A673 (cell line): ENCODE measurements at regions not wholly inside any gene's neighbourhood (a gene's known extent, or its start where the extent isn't known, plus 50 kb on each side); places are given as distances from the start of the nearest gene placed in this dataset.
A peak's percentile ranks its signal among the peaks of the same experiment; 100 is the strongest.

Experiments
- BruUV-seq: library from RNA; stranded (reverse); fragments of 400-500 nt; replicated peaks from 2 replicates; lab custom pipeline; 2021; lab: Mats Ljungman, UMichigan
- CTCF ChIA-PET: fragments of 300-600 bp; sonication (Branson Sonifier 250); formaldehyde crosslinking; loops from one replicate; lab custom pipeline; 2022; ENCODE audit warnings: antibody characterized with exemption; lab: Charles Lee
- POLR2A ChIA-PET: fragments of 300-600 bp; sonication (Branson Sonifier 250); formaldehyde crosslinking; loops from one replicate; lab custom pipeline; 2022; ENCODE audit warnings: antibody characterized with exemption; ENCODE audit not compliant: low non-redundant PET; lab: Charles Lee
- DNase-seq: peaks from one replicate; pipeline ENCODE4 v3.0.0-alpha.2; 2015; ENCODE audit warnings: low spot score
- H3K27ac ChIP-seq: fragments of 200-600 bp; sonication (generic); 2 replicates; pipeline ENCODE4 v1.5.1; 2016; ENCODE audit warnings: mixed run types, low read depth, mild to moderate bottlenecking, mixed read lengths, antibody characterized with exemption, low read length; ENCODE audit not compliant: poor library complexity, severe bottlenecking
- H3K27me3 ChIP-seq: fragments of 200-600 bp; sonication (generic); replicated peaks from 2 replicates; pipeline ENCODE4 v1.6.1; 2017; ENCODE audit warnings: mixed run types, low read depth, mild to moderate bottlenecking, mixed read lengths, antibody characterized with exemption, low read length; ENCODE audit not compliant: insufficient read depth, poor library complexity
- H3K36me3 ChIP-seq: fragments of 200-600 bp; sonication (generic); 2 replicates; pipeline ENCODE4 v1.6.1; 2016; ENCODE audit warnings: mixed run types, mild to moderate bottlenecking, mixed read lengths, antibody characterized with exemption, low read length; ENCODE audit not compliant: insufficient read depth, poor library complexity, severe bottlenecking
- H3K4me1 ChIP-seq: fragments of 200-600 bp; sonication (generic); 2 replicates; pipeline ENCODE4 v1.6.1; 2017; ENCODE audit warnings: mixed run types, mild to moderate bottlenecking, mixed read lengths, antibody characterized with exemption, low read length; ENCODE audit not compliant: insufficient read depth, poor library complexity, severe bottlenecking
- H3K4me3 ChIP-seq: fragments of 200-600 bp; sonication (generic); 2 replicates; pipeline ENCODE4 v1.5.1; 2016; ENCODE audit warnings: low read depth, mixed run types, mild to moderate bottlenecking, mixed read lengths, low read length; ENCODE audit not compliant: poor library complexity, severe bottlenecking
- H3K9me3 ChIP-seq: fragments of 200-600 bp; sonication (generic); 2 replicates; pipeline ENCODE4 v1.6.1; 2016; ENCODE audit warnings: mixed run types, low read depth, mild to moderate bottlenecking, mixed read lengths, antibody characterized with exemption, low read length; ENCODE audit not compliant: poor library complexity, severe bottlenecking
- CTCF ChIP-seq: fragments of 300-800, 200-600 bp; sonication (generic); conservative IDR thresholded peaks from 2 replicates; pipeline ENCODE4 v1.5.1; 2017; ENCODE audit warnings: low read depth, mild to moderate bottlenecking, antibody characterized with exemption, low read length, moderate library complexity, mixed read lengths
- EZH2 ChIP-seq: fragments of 200-600 bp; sonication (generic); IDR thresholded peaks from 2 replicates; pipeline ENCODE4 v1.6.1; 2017; ENCODE audit warnings: borderline replicate concordance, low read depth, mild to moderate bottlenecking, mixed read lengths, antibody characterized with exemption, low read length; ENCODE audit not compliant: poor library complexity, severe bottlenecking
- intact Hi-C: fragments of 100-400 bp; cut with micrococcal nuclease; formaldehyde crosslinking; loops from one replicate; pipeline ENCODE4 v1.10.0; 2022; ENCODE audit not compliant: unreplicated experiment

- Histone ChIP-seq H3K4me3 (no peak overlapping the region), H3K27me3 (no peaks in the 10 kb centered on the region), H3K36me3 (no peaks in the 10 kb centered on the region), H3K27ac (peak overlapping the region; percentile 75), H3K4me1 (peaks cover 42% of the 10 kb centered on the region), H3K9me3 (no peaks in the 10 kb centered on the region)
- CTCF ChIA-PET: no interaction called here
- TF ChIP-seq EZH2: no peak
- TF ChIP-seq CTCF: no peak
- peak; percentile 90 for DNase-seq
- BruUV-seq: no TSS peak
- intact Hi-C loops: loop anchor here (2.0 to 5.0 kb wide), 2 partner anchors 57 to 800 kb away; no protein-coding TSS in a partner anchor
- POLR2A ChIA-PET: interaction anchor here (0.6 kb wide), 1 partner anchor 282 kb away, joined by 4 read pairs; no protein-coding TSS in a partner anchor
Measured at GRCh38 chr16:61289141-61289540, 747.1 kb downstream of the CDH8 start.

- no peaks in the 10 kb centered on the region for H3K36me3 ChIP-seq
- no peak overlapping the region for H3K27ac ChIP-seq
- ChIA-PET POLR2A (no interaction called here), CTCF (no interaction called here)
- no peaks in the 10 kb centered on the region for H3K4me1 ChIP-seq
- no TSS peak for BruUV-seq
- intact Hi-C loops: no loop called here
- H3K9me3 ChIP-seq: no peaks in the 10 kb centered on the region
- DNase-seq: no peak
- H3K27me3 ChIP-seq: no peaks in the 10 kb centered on the region
- H3K4me3 ChIP-seq: no peak overlapping the region
- TF ChIP-seq CTCF (no peak), EZH2 (no peak)
Measured at GRCh38 chr16:61277849-61278248, 758.4 kb downstream of the CDH8 start.

GRCh38 chr16:61274211-61274610 lies 762.0 kb downstream of the CDH8 start:
- intact Hi-C loops: no loop called here
- H3K27me3 ChIP-seq: no peaks in the 10 kb centered on the region
- ChIA-PET POLR2A (no interaction called here), CTCF (no interaction called here)
- no peaks in the 10 kb centered on the region for H3K36me3 ChIP-seq
- no TSS peak for BruUV-seq
- no peak for TF ChIP-seq EZH2
- no peak for TF ChIP-seq CTCF
- H3K9me3 ChIP-seq: no peaks in the 10 kb centered on the region
- H3K27ac ChIP-seq: no peak overlapping the region
- H3K4me1 ChIP-seq: peaks cover 7% of the 10 kb centered on the region
- no peak for DNase-seq
- no peak overlapping the region for H3K4me3 ChIP-seq
